NCI-H128 (cell line): ENCODE measurements at regions not wholly inside any gene's neighbourhood (a gene's known extent, or its start where the extent isn't known, plus 50 kb on each side); places are given as distances from the start of the nearest gene placed in this dataset.
A peak's percentile ranks its signal among the peaks of the same experiment; 100 is the strongest.

Experiments used
- DNase-seq: peaks from one replicate; lab custom pipeline; 2025; ENCODE audit not compliant: unreplicated experiment; lab: John Stamatoyannopoulos, UW

DNA sequence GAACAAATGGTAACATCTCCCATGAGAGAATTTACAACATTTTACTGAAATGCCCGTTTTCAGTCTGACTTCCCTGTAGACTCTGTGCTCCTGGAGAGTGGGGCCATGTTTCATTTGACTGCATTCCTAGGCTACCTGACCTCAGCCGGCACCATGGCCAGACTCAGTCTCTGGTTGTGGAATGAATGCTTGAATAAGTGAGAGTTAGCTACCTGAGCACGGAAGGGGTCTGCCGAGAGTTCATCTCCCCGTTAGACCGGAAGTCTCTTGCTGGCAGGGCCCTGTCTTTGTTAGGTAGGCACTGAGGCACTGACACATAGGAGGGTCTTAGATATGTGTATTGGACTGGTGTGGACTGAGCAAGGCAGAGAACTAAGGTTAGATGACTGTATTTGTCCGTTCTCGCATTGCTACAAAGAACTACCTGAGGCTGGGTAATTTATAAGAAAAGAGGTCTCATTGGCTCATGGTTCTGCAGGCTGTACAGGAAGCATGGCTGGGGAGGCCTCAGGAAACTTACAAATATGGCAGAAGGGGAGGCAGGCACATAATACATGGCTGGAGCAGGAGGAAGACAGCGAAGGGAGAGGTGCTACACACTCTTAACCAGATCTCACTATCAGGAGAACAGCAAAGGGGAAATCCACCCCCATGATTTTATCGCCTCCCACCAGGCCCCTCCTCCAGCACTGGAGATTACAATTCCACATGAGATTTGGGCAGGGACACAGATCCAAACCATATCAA lies 271.2 kb downstream of the GLI2 start:
- DNase-seq, result no peak

DNA sequence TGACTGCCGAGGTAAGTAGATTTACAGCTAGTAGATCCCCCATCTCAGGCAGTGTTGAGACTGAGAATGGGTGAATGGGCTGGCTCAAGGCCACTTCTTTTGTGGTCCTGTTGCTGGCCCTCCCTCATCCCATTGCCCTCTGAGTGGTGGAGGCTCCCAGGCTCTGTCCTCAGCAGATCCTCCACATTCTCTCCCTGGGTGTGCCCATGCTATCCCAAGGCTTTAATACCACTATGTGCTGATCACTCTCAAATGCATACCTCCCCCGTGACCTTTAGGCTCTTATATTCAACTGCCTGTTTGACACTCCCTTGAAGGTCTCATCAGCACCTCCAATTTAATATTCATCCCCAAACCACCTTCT lies 271.8 kb downstream of the GLI2 start:
- no peak for DNase-seq

DNA sequence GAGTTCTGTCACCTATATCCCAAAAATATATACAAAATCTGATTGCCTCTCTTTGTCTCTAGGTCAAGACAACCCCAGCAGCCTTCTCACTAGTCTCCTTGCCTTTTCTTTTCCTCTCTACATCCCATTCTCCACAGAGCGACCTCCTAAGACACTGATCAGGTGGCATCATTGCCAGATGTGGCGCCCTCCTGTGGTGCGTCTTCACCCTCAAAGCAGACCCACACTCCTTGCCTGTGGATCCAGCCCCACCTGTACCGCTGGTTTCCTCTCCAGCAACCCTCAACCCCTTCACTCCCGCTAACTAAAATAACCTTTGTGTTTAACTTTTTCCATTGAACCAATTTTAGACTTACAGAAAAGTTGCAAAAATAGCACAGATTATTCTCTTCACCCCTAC lies 273.3 kb downstream of the GLI2 start:
- no peak for DNase-seq

DNA sequence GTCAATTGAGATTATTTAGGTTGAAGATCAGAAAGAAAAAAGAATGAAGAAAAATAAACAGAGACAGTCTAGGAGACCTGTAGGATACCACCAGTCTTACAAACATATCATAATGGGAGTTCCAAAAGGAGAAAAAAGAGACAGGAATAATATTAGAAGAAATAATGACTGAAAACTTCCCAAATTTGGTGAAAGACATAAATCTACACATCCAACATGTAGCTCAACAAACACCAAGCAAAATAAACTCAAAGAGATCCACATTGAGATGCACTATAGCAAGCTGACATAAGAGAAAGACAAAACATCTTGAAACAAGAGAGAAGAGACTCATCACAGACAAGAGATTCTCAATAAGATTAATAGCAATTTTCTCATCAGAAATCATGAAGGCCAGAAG lies 274.0 kb downstream of the TFCP2L1 start:
- no peak for DNase-seq

DNA sequence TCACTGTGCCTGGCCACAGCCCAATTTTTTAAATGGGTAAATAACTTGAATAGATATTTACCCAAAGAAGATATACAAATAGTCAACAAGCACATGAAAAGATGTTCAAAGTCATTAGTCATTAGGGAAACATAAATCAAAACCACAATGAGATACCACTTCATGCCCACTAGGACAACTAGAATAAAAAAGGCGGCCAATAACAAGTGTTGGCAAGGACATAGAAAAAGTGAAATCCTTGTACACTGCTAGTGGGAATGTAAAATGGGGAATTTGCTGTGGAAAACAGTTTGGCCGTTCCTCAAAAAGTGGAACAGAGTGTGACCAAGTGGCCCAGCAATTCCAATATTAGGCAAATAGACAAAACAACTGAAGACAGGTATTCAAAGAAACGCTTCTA lies 270.1 kb downstream of the TFCP2L1 start:
- DNase-seq, result no peak

DNA sequence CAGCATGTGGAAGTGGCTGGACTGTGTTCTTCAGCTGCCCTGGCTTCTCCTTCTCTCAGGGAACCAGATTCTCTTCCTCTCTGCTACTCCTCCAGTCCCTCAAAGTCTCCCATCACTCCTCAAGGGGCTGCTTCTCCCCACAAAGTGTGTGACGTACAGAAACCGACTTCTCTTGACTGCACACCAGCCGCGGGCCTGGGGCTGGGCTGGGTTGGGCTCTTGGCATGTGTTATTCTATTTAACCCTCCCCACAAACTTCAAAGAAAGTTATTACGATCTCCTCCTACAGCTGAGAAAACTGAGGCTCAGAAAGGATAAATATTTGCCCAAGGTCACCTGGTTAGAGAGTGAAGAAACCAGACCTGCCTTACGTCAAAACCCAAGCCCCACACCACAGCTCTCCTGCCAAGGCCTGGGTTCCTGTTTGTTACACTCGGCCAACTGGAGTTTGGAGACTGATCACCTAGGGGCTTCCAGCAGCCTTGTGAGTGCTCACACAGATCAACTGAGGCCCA lies 269.0 kb downstream of the TFCP2L1 start:
- DNase-seq, result no peak

DNA sequence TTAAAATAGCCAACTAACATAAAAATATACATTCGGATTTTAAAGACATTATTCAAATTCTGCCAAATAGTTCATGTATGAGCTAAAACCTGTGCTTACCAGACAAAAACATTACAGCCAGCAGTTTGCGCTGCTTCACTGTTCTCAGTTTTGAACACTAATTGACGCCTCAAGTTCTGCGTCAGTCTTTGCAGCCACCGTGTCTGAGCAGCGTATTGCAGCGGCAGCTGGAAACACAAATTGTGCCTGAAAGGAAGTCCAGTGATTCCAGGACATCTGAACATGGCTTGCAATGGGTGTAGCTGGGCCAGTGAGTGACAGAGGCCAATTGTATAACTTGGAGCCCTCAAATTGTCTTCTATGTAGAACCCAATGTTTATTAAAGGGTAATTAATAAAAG lies 267.6 kb downstream of the TFCP2L1 start:
- no peak for DNase-seq

DNA sequence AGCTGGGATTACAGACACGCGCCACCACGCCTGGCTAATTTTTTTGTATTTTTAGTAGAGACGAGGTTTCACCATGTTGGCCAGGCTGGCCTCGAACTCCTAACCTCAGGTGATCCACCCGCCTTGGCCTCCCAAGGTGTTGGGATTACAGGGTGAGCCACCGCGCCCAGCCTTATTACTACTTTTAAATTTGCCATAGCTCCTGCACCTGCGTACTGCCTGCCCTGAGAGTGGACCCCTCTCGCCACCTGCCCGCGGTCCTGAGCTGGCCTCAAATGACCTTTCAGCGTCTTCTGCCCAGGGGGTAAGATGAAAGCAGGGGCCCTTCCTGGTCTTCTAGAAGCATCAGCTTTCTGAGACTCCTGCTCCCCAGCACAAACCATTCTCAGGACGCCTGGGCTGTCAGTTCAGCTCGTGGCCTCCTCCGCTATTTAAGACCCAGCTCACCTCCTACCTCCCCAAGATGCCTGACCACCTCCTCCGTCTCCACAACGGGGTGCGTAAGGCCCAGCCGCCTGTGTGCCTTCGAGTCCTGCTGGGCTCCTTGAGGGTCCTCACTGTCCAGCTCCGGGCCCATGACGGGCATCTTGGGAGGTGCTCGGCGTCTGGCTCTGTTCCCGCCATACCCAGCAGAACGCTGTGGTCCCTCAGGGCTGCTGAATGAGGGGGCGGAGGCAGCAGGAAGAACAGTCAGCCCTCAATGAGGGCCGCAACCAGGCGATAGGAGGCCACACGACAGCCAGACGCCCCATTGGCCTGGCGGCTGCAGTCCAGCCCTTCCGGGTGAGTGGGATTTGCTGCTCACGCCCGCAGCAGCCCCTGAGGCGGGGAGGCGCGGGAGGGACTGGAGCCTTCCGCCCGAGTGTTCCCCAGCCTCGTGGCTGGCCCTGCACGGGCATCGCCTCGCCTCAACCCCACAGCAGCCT lies 266.6 kb downstream of the TFCP2L1 start:
- DNase-seq, result no peak

DNA sequence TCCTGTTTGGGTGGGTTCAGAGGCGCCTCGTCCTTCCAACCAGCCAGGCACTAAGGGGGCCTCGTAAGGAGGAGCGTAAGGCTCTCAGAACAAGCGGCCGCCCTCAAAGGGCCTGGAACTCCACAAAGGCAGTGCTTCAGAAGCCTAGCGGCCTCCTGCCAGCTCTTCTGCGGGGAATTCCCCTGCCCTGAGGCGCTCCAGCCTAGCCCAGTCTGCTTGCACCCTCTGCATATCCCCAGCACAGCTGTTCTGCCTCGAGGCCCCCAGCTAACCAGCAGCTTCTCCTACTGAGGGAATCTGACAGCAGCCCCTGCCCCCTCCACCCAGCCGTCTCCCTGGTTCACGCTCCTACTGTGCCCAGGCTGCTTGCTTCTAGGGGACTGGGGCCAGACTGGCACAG lies 265.9 kb downstream of the TFCP2L1 start:
- no peak for DNase-seq

DNA sequence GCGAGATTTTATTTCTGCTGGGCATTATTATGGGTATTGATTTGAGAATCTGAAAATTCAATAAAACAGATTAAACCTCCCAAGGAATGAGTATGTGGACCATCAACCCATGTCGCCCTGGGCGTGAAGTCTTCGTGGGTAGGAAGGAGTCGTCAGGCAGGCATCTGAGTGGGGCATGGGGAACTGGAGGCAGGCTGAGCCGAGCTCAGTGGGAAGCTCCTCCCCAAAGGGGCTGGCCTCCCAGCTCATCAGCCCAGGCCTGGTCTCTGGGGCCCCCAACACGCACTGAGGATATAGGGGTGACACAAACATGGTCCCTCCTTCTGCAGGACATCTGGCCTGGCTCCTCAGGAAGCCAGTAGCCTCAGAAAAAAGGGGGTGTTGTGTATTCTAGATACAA lies 265.2 kb downstream of the TFCP2L1 start:
- no peak for DNase-seq

DNA sequence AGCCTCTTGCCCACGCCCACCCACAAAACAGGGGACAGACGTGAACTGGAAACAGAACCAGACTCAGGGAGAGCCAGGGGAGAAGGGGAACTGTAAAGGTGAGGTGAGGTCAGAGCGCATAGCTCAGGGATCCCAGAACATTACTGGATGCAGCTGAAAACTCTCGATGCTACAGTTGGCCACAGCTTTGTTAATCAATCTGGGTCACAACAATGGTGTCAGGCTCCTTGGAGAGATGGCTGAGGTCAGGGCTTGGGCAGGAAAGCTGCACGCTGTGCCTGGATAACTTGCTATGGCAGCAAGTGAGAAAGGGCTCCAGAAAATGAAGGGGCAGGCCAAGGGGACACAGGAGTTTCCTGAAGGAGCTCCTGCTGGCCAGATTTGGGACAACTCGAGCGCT lies 263.3 kb downstream of the TFCP2L1 start:
- DNase-seq, result no peak

DNA sequence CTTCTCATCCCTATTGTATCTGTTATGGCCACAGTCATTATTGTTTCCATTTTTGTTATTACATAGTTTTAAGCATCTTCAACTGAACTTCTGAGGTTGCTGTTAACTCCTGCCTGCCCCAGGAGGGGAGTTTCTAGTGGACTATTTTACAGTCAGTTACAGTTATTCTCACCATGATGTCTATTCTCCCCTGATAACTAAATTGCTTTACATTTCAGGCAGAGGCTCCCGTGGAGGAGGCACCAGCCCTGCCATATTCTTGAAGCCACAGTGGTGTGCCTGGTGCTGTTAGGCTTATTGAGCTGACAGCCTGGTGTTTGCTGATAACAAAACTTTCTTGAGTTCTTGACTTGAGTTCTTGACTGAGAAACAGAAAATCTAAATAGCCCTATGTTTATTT lies 256.4 kb downstream of the TFCP2L1 start:
- no peak for DNase-seq

DNA sequence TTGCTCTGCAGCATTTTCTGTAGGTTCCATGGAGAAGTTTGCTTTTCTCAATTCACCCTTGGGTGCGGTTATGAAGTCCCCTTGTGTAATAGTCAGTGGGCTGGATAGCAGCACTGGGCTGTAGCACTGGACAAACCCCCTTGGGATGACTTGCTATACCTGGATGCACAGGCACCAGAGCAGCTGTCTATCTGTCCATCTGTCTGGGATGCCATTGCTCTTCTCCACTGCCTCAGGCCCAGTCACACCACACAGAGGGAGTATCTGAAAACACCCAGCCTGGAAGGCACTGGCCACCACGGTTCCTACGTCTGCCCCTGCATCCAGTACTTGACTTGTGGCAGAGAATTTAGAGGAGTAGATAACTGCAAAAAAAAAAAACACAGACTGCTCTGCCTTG lies 254.5 kb downstream of the TFCP2L1 start:
- no peak for DNase-seq

DNA sequence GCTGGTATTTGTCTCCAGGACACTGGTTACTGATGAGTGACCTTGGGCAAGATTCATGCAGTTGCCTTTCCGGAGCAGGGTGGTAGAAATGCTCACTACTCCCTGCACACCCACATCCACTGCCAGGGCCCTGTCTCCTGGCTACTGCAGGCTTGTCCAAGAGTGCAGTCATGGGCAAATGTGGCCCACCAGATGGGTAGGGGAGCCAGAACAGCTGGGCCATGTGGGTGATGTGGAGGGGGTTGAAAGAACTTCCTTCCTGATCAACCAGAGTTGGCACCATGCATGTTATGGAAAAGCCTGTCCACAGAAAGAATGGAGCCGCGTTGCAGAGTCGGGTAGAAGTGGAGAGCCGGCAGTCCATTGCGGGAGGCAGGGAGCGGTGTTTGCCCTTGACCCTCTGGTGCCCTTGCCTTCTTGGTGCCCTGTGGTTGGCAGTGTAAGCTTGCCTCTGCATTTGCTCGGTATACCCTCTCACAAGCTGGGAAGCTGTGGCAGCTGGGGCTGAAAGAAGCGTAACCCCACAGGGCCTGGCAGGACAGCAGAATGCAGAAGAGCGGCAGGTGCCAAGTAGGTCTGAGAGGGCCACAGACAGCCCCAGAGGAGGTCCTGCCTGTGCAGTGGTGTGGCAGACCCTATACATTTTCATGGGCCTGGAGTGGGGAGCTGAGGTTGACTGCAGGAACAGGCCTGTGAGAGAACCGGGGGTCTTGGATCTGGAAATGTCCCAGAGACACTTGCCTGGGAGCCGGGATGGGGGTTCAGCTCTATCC lies 253.2 kb downstream of the TFCP2L1 start:
- no peak for DNase-seq

DNA sequence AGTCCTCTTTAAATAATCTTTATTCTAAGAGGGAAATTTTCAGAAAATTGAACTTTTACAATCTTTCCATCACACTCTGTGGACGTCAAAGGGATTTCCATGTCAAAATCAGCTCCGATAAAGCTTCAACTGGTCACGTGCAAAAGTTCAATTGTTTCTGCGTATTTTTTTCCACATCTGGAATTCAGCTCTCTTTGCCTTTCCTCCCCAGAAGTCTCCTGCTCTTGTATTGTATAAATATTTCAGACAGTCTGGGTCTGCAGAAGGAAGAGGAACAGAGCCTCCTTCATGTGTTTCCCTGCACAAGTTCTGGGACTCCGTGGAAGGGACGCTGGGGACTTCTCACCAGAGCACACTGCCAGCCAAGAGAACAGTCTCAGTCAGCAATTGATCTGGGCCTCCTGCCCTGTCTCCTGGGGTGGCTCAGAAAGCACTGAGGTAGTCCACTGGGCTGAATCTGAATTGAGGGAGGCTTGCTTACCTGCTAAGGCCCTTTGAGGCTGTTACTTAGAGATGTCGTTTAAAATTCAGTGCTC lies 251.5 kb downstream of the TFCP2L1 start:
- DNase-seq, result no peak

DNA sequence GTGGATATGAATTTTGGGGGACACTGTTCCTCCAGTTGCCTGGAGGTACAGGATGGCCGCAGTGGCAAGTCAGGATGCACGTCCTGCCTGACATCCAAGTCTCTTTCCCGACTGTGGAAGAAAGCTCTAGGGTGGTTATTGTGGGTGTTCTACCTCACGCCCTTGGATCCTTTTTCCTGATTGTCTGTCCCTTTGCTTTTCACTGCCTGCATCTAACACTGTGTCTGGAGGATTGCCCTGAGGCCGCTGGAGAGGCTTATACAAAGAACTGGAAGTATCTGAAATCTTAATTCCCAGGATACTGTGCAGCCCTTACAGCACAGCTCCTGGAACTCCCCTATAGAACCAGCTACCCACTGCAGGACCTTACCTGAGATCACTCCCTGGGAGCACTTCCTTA lies 250.5 kb downstream of the TFCP2L1 start:
- DNase-seq, result no peak

DNA sequence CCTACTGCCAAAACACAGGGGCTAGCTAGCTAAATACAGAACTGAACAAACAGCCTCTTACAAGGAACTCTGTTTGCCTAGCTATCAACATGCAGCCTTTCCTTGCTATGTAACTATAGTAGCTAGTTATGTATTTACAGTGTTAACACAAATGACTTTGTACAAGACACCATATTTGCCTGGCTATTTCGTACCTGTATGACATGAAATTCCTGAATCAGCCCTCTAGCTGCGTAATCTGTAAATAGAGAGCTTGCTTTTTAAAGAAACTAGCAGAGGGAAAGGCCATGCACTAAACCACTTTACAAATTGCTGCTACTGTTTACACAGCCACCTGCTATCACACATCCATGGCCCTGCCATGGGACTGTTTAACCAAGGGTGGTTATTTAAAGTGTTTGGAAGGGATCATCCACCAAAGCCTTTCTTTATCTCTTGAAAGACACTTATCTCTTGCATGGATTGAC lies 248.7 kb downstream of the TFCP2L1 start:
- DNase-seq, result peak; percentile 82

DNA sequence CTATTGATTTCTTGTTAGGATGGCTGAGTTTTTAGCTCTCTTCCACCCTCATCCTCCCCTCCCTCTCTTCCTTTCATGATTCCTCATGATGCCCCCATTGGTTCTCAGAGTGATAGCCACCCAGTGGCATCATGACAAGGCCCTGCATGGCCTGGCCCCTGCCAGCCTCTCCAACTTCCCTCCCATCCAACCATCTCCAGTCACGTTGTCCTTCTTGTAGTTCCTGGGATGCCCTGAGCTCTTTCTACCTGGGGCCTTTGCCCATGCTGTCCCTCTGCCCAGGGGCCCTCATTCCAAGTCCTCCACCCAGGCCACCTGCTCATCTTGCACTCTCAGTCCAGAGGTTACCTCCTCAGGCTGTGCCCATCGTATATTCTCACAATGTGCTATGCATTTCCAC lies 247.5 kb downstream of the TFCP2L1 start:
- DNase-seq, result no peak

DNA sequence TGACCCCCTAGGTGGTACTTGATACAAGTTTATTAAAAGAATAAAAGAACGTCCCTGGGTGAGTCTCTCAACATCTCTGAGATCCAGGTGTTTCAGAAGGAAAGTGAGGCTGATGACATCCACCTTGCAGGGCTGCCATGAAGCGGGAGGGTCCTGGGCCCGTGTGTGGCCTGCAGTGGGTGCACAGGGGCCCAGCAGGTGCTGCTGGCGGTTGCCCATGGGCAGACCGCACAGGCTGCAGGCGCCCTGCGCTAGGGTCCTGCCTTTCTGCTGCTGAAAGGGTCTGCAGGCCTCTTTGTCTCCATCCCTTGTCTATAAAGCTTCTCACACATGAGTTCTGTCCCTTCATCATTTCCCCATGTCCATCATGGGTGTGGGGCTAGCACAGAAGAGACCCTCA lies 247.0 kb downstream of the TFCP2L1 start:
- no peak for DNase-seq

DNA sequence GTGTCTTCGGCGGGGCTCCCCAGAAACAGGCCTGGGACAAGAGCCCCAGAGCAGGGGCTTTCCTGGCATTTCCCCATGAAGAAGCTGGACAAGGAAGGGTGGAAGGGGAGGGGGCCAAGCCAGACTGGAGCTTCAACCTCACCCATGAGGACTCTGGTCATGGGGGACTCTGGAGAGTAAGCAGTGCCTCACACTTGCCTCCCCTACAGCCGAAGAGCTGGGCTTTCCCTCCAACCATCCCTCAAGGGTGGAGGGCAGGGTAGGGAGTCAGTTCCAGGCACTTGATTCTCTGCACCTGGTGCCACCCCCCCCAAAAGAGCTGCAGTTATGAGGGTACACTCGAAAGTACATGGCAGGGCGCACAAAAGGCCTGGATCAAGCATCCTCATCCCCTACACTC lies 246.6 kb downstream of the TFCP2L1 start:
- no peak for DNase-seq
